ENCODE measurements at regions not wholly inside any gene's neighbourhood (a gene's known extent, or its start where the extent isn't known, plus 50 kb on each side); places are given as distances from the start of the nearest gene placed in this dataset.
A peak's percentile ranks its signal among the peaks of the same experiment; 100 is the strongest.
"Not testable (repeated sequence)": the region's sequence is repeated elsewhere in the genome, so short reads cannot be mapped to it uniquely, and the experiment has no call there.

DNA sequence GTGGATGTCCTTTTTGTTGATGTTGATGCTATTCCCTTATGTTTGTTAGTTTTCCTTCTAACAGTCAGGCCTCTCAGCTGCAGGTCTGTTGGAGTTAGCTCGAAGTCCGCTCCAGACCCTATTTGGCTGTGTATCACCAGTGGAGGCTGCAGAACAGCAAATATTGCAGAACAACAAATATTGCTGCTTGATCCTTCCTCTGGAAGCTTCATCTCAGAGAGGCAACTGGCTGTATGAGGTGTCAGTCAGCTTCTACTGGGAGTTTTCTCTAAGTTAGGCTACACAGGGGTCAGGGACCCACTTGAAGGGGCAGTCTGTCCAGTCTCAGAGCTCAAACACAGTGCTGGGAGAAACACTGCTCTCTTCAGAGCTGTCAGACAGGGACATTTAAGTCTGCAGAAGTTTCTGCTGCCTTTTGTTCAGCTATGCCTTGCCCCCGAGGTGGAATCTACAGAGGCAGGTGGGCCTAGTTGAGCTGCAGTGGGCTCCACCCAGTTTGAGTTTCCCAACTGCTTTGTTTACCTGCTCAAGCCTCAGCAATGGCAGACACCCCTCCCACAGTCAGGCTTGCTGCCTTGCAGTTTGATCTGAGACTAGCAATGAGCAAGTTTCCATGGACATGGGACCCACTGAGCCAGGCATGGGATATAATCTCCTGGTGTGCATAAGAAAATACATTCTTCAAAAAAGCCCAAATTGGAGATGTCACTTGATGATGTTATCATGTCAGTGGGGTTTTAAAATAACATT, 99.5 kb downstream of the KDM5D start:
- no peak for DNase-seq

- no peak for DNase-seq
Observed at GRCh38 chrY:19637651-19638347, 106.7 kb downstream of the KDM5D start.

DNA sequence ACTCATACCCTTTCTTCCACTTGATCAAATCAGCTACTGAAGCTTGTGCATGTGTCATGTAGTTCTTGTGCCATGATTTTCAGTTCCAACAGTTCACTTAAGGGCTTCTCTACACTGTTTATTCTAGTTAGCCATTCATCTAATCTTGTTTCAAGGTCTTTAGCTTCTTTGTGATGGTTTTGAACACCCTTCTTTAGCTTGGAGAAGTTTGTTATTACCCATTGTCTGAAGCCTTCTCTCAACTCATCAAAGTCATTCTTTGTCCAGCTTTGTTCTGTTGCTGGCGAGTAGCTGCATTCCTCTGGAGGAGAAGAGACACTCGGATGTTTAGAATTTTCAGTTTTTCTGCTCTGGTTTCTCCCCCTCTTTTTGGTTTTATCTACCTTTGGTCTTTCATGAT, 115.6 kb downstream of the KDM5D start:
- DNase-seq: no peak

DNA sequence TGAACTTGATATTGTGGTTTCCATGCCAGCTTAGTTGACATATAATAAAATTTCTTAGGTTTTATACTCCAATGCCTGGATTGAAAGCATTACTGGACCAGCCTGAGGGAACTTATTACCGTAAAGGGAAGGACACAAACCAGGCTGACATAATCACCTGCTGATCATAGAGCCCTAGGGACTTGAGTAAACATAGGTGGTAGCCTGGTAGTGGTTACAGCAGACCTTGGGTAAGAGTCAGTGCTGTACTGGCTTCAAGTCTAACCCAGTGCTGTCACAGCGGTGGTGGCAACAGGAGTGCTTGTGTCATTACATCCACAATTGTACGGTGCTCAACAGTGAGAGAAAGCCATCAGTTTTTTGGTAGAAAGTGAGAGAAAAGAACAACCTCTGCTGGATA, 122.1 kb downstream of the KDM5D start:
- DNase-seq: no peak

GRCh38 chrY:19621756-19622155, 122.8 kb downstream of the KDM5D start:
- no peak for DNase-seq

DNA sequence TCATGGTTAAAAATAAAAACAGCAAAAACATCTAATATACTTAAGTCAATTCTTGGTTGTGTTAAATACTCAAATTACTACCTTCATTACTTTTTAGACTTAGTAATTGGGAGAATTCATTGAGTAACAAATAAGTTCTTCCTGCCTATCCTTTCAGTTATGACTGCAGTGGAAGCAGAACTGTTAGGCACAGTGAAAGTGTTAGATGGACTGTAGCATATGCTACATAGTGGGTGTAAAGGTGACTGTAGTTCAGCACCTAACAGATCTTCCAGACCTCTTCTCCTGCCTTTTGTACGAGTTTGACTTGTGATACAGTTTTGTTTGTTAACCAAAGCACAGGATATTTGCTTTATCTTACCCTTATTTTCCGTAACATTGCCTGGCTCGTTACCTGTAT, 143.4 kb downstream of the KDM5D start:
- no peak for DNase-seq

DNA sequence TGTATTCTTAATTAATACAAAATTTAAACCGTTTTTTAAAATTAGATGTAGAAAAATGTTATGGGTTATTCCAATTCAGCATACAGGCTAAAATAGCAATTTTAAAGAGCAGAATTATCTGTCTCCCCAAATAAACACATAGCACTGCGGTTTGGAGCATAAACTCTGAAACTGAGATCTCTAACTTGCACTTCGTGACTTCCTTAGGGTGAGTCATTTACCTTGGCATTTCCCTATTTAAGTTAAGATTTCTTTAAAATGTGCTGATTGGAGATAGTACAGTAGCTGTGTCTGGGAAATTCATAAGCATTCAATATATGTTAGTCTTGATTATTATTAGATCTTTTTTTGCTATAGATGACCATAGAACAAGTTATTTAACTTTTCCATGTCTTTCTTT, 143.8 kb downstream of the KDM5D start:
- no peak for DNase-seq

DNA sequence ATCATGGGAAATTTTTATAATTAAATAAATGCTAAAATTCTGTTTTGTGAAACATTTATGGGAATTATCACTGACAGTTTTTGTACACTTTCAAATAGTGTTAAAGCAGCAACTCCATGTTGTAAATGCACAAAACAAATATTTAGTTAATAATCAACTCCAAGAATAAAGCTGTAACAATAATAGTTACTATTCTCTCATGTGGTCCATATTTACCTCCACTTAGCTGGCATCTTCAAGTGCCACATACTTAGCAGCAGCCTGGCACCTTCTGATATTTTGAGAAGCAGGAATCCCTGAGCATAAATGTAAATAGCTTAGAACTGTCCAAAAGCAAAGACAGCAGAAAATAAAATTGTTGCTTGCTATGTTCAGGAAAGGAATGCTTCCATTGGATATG, 154.3 kb downstream of the KDM5D start:
- DNase-seq: no peak

DNA sequence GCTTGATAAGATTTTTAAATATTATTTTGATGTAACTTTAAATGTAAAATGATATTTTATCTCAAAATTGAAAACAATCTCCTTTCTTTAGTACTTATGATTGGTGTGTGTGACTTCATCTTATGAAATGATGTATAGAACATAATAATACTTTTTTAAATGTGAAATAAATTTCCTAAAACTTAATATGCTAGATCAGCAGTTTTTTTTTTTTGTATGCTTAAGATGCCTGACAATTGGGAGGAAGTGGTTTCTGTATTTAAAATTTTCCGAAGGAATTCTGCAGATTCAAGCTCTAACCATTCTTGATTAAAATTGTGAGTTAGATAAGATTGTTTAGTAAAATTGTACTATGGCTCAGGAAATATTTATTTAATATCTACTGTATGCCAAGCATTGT, 154.9 kb downstream of the KDM5D start:
- DNase-seq: no peak

GRCh38 chrY:19587311-19587710, 157.2 kb downstream of the KDM5D start:
- no peak for DNase-seq

DNA sequence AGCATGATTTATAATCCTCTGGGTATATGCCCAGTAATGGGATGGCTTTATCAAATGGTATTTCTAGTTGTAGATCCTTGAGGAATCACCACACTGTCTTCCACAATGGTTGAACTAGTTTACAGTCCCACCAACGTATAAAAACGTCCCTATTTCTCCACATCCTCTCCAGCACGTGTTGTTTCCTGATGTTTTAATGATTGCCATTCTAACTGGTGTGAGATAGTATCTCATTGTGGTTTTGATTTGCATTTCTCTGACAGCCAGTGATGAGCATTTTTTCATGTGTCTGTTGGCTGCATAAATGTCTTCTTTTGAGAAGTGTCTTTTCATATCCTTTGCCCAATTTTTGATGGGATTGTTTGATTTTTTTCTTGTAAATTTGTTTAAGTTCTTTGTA, 163.5 kb downstream of the KDM5D start:
- not testable (repeated sequence) for DNase-seq

DNA sequence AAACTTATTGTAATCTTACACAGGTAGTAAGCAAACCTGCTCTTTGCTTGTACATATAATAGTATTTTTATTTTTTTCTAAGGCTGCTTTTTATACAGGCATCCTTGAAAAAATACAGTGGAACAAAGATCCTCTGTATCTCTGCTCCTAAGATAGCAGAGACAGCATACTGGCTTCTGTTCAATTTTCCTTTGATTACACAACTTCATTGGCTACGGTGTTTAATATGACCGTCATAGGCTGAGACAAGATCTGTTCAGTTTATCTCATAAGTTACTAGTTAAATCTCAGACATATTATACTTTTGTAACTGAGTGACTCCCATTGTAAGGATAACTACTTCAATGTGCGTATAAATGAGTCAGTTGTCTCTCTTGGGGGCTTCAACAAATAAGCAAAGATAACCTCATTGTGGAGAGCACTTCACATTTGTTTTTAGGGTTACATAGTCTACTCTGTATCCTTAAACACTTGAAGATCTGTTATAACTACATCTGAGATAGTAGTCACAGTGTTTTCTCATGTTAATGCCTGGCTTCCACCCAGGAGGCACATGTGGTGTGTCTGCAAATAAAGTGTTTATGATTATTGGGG, 166.1 kb downstream of the KDM5D start:
- DNase-seq: no peak

- DNase-seq: no peak
Observed at GRCh38 chrY:19577250-19577649, 167.3 kb downstream of the KDM5D start.

- DNase-seq: no peak
Observed at GRCh38 chrY:19574939-19575338, 169.6 kb downstream of the KDM5D start.

- no peak for DNase-seq
Observed at GRCh38 chrY:19573646-19574045, 170.9 kb downstream of the KDM5D start.

DNA sequence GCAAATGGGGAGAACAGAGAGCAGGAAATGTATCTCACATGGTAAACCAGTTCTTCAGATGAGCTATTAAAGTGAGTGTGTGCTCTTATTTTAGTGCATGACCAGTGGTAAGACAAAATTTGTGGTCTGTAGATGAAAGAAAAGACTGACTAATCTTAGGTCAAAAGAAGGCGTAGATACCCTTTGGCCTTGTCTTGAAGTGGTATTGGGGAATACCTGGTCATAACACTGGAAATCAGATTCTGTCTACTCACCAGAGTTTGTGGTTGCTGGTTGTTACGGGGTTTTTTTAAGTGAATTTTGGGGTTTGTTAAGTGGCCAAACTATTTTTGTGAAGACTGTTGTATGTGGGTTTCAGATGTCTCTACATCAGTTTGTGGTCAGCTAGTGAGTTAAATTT, 173.5 kb downstream of the KDM5D start:
- no peak for DNase-seq

DNA sequence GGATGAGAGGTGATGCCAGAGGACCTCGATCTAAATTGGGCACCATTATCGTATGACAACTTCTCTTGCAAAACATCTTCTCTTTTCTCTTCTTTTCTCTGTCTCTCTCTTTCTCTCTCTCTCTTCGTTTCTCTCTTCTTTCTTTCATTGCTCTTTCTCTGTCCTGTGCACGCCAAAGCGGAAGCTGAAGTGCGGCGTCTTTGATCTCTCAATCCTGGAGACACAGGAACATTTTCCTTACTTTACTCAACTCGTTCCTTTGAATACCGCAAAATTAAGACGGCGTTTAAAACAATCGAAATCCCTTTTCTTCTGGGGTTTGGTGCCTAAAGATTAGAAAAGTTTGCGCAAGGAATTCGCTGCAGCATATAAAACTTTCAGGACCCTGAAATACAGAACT, 176.6 kb downstream of the KDM5D start:
- no peak for DNase-seq

DNA sequence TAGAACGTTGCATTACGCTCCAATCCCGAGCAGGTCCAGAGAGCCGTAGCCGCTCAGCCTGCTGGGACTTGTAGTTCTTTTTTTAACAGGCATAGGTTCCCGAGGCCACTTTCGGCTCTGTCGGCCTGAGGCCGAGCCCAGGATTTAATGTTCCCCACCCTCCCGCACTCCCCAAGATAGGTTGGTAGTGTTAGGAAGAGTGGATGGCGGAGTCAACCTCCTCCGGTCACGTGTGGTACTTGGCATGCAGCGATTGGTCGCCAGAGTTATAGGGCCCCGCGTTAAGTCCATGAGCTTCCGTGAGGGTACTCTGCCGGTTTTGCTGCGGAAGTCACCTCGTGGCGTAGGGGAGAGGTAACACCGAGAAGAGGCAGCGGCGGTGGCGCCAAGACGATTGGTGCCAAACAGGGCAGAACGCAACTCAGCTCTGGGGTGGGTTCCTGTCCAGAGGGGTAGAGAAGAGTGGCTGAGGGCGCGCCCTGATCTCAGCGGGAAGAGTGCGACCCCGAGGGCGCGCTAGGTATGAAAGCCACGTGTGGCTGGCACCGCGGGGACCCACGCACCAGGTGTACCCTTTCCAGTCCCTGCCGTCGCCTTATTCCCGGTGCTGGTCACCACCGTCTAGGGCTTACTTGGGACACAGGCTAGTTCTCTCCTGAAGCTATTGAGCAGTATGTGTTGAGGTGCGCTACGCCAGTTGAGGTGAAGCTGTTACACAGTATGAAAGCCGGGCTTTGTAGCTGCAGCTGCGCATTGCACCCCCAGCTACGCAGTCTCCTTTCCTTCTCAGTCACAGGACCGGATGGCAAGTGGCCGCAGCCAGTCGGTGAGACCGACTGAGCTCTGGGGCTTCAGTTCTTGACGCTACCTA, 177.2 kb downstream of the KDM5D start:
- peak; percentile 71 for DNase-seq

GRCh38 chrY:19559161-19559560, 185.4 kb downstream of the KDM5D start:
- DNase-seq: no peak

DNA sequence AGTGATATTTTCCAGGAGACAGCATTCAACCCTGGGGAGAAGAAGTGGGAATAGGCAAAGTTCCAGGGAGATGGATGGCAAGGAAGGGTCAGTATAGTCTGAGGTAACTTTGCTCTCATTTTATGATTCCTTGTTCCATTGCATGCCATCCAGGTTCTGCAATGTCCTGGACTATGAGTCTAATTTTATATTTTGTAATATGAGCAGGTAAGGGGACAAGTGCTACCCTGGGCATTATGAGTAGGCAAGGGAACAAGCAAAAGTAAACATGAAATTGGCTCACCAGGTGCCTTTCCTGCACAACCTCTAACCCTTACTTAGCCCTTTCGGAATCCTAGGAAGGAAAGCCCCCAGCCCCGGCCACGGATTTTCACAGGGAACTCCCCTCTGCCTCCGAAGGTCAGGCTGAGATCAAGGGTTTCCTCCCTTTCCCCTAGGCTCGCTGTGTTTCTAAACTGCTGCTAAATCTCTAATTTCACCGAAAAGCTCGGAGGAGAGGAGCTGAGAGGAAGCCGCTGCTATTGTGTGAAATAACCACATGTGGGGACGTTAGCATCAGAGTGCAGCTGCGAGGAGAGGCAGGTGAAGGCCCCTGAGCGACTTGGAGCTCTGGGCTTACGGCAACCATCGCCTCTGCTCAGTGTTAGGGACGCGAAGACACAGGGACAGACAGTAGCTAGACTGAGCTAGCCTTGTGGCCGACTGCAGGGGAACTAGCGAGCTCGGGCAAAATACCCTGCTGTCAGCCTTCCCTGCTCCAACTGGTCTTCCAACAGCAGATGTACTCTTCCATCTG, 194.7 kb downstream of the KDM5D start:
- DNase-seq: no peak

GRCh38 chrY:19541475-19542306, 202.8 kb downstream of the KDM5D start:
- DNase-seq: peak; percentile 9

GRCh38 chrY:19535697-19536096, 208.8 kb downstream of the KDM5D start:
- DNase-seq: not testable (repeated sequence)

Data from DMS79 treated with DMSO at 0.1 percent for 48 hours (cell line).